Stimulated activated CD4-positive, alpha-beta T cell treated with anti-CD3 and anti-CD28 coated beads, Interleukin-2, amount 100 ng/mL, for 48 hours (primary cell): ENCODE measurements at regions not wholly inside any gene's neighbourhood (a gene's known extent, or its start where the extent isn't known, plus 50 kb on each side); places are given as distances from the start of the nearest gene placed in this dataset.

ENCODE experiments used
- DNase-seq, 2 donors: peaks; one replicate each; pipeline ENCODE4 v3.0.0-alpha.2; 2020

- DNase-seq = no peak
Measured at GRCh38 chr2:128439791-128440665, 121.4 kb upstream of the HS6ST1 start.

GRCh38 chr2:128440666-128441340 lies 122.1 kb upstream of the HS6ST1 start:
- DNase-seq = no peak

DNA sequence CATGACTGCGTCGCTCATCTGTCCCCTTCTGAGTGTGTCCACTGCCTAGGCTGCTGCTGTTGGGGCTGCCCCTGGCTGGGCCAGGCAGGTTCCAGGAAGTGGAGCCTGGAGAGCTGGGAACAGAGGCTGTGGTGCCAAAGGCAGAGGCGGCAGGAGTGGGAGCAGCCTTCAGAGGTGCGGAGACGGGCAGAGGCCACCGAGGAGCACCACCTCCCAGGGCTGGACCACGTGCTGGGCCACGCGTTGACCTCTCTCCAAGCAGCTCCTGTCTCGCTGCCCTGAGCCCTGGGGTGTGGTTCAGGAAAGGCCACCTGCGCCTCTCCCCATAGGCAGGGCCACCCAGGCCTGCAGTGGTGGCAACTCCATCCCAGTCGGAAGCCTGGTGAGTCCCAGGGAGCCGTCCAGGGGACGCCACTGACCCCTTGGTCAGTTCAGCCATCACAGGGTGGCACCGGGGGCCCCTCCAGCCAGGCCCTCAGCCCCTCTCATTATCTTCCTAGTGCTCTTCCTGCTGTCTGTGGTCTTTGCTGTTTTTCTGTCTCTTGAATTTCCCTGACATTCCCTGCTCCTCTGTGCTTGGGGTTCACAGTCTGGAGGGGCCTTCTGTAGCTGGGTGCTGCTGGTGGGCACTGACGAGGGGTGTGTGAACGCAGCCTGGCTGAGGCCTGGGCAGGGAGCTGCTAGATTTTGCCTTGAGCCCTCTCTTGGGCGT lies 122.8 kb upstream of the HS6ST1 start:
- DNase-seq = no peak

GRCh38 chr2:128442053-128442751 lies 123.5 kb upstream of the HS6ST1 start:
- no peak for DNase-seq

- DNase-seq = no peak
Measured at GRCh38 chr2:128442891-128443302, 124.2 kb upstream of the HS6ST1 start.

- no peak for DNase-seq
Measured at GRCh38 chr2:128444121-128444771, 125.6 kb upstream of the HS6ST1 start.

DNA sequence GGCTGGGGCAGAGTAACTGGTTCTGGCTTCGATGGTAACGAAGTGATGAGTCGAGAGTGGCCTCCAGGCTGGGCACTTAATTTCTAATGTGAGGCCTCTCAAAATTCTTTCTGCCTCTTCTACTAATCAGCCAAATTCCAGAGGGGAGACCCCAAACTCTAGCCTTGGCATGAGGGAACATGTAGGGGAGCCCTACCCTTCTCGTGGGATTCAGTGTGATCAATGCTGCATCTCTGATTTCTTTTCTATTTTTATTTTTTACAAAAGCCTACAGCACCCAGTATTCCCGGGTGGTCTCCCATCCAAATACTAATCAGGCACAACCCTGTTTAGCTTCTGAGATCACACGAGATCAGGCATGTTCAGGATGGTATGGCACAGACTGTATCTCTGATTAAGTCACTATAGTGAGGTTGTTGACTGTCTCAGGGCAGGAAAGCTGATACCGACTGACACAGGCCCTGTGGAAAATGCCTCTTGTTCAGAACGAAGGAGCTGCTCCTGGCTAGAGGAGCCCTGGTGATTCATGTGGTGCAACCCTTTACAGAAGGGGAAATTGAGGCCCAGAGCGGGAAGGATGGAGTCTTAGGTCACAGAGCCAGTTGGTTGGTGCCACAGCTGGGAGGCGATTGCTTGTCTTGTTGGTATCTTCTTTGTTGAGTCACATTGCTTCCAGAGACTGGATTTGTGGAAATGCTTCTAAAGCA lies 126.3 kb upstream of the HS6ST1 start:
- DNase-seq = no peak

GRCh38 chr2:128445523-128445900 lies 126.8 kb upstream of the HS6ST1 start:
- no peak for DNase-seq

DNA sequence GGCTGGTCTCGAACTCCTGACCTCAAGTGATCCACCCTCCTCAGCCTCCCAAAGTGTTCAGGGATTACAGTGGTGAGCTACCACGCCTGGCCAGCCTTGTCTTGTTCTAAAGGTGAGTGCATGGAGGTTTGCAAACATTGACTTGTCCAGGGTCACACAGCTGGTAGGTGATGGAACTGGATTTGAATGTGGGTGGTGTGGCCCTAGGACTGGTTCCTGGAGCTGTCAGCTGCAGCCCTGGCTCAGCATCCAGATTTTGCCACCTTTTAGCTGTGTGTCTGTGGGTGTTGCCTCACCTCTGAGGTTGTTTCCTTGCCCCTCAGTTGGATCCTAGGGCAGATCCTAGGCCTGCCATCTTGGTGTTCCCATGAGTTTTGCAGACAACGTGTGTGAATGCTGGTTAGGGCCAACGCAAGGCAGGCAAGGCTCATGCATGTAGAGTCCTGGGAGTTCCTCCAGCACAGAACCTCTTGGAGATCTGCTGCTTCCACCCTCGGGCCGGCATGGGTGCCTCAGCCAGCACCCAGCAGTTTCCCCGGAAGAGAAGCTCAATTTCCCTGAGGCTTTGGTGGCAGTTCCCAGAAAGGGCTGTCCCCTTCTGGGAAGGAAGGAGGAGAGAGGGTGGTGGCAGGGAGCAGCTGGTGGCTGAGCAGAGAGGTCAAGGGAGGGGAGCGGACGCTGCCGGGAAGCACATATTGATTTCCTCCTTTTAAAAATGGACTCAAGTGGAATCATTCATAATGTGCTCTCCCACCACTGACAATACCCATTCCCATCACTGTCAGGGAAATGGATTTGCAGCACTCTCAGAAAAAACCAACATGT lies 127.6 kb upstream of the HS6ST1 start:
- DNase-seq = no peak

GRCh38 chr2:128446874-128447537 lies 128.3 kb upstream of the HS6ST1 start:
- DNase-seq = no peak

DNA sequence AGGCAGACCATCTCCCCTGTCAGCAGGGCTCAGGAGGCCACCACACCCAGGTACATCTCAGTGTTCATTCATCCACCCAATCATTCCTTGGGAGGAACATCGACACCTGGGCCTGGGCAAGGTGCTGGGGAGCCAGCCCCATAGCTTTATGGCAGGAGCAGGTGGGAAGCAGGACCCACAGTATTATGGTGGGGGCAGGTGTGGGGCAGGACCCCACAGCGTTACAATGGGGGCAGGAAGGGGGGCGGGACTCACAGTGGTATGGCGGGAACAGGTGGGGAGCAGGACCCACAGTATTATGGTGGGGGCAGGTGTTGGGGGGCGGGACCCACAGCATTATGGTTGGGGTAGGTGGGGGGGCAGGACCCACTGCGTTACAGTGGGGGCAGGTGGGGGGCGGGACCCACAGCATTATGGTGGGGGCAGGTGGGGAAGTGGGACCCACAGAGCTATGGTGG lies 128.9 kb upstream of the HS6ST1 start:
- no peak for DNase-seq

GRCh38 chr2:128448331-128449225 lies 129.9 kb upstream of the HS6ST1 start:
- no peak for DNase-seq

GRCh38 chr2:128449226-128450061 lies 130.8 kb upstream of the HS6ST1 start:
- no peak for DNase-seq

DNA sequence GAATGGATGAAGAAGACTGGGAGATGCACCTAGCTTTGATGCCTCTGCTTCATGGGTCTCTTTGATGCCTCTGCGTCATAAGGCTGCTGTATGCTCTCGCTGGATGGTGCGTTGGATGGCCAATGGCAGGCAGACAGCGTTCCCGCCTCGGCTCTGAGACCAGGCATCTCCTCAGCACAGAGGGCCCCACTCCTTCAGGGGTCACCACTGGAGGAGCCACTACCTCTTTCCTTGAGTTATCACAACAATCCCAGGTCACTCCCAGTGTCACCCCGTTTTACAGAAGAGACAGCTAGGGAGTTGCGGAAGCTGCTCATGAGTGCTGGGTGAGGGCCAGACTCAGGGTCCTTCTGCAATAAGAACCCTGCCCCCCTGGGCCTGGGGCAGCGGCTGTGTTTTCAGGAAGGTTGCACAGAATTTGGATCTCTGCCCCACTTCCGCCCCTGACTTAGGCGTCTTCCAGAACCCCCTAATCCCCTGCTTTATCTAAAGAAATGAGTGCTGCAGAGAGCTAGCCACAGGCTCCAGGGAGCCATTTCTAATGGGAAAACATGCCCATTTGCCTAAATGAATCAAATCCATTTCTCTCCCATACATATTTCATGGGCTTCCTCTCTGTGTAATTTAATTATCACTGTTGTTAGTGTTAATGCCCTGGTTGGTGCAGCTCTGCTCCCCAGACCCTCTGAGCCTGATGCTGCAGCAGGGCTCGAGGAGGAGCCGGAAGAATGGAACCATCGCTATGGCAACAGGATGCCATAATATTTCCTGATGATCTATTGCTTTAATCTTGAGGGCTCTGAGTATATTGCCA lies 131.8 kb upstream of the HS6ST1 start:
- DNase-seq = no peak

GRCh38 chr2:128451084-128452023 lies 132.7 kb upstream of the HS6ST1 start:
- DNase-seq = no peak

DNA sequence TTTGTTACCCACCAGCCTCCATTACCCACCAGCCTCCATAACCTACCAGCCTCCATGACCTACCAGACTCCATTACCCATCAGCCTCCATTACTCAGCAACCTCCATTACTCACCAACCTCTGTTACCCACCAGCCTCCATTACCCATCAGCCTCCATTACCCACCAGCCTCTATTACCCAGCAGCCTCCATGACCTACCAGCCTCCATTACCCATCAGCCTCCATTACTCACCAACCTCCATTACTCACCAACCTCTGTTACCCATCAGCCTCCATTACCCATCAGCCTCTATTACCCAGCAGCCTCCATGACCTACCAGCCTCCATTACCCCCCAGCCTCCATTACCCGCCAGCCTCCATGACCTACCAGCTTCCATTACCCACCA lies 133.3 kb upstream of the HS6ST1 start:
- no peak for DNase-seq
